ENCODE measurements at regions not wholly inside any gene's neighbourhood (a gene's known extent, or its start where the extent isn't known, plus 50 kb on each side); places are given as distances from the start of the nearest gene placed in this dataset.

- DNase-seq (ENCODE audit: extremely low read depth in 1 of 11, low read depth in 9 of 11, low spot score in 4 of 11) = no peak
These were observed 341.5 kb upstream of the ANO3 start for GRCh38 chr11:25990406-25990805.

DNA sequence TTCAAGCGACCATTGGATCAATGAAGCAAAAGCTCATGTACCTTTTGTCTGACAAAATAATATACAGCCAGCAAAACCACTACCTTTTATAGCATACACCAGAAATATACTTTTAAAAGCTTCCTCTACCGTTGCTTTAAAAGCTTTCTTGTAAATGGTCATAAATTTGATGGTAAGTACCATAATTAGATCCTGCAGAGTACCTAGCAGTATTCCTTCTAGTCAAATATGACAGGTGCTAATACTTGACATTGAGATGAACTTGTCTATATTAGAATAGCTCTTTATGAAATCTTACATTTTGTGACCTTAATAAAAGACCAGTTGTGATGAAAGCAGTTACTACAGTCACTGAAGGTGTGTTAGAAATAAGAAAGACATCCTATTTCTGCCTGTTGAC, 340.5 kb upstream of the ANO3 start:
- DNase-seq (ENCODE audit: extremely low read depth in 1 of 11, low read depth in 9 of 11, low spot score in 4 of 11) = no peak

DNA sequence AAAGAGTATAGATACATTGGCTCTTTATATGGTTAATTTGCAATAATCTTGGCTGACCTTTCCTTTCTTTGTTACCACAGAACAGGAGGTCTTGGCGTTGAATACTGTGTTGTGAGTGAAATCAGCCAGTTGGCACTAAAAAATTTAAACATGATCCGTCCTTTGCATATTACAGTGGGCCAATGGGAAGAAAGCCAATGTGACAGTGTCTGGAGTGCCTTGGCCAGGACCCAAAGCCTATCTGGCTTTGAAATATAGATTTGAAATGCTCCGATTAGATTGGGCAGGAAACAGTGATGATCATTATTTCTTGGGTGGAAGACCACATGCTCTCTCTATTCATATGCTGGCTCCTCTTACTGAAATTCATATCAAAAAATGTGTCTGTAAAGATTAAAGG, 339.6 kb upstream of the ANO3 start:
- no peak for DNase-seq (ENCODE audit: extremely low read depth in 1 of 11, low read depth in 9 of 11, low spot score in 4 of 11)

DNA sequence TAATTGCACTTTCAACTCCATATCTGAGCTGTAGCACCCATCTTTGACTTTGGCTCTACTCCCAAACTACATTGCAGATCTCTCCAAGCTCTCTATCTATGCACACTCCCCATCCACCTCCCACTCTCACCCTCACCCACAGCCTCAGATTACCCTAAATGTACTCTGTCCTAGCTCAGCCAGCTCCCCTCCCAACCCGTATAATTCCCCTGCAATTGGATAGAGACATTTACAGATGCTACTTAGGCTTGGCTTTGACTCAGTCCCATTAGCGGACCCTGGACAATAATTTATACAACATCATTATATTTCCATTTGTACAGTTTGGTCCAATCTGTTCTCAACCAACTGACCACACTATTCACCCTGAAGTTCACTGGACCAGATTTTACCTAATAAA, 338.9 kb upstream of the ANO3 start:
- no peak for DNase-seq (ENCODE audit: extremely low read depth in 1 of 11, low read depth in 9 of 11, low spot score in 4 of 11)

- no peak for DNase-seq (ENCODE audit: extremely low read depth in 1 of 11, low read depth in 9 of 11, low spot score in 4 of 11)
These were observed 320.5 kb upstream of the ANO3 start for GRCh38 chr11:26011474-26011873.

DNA sequence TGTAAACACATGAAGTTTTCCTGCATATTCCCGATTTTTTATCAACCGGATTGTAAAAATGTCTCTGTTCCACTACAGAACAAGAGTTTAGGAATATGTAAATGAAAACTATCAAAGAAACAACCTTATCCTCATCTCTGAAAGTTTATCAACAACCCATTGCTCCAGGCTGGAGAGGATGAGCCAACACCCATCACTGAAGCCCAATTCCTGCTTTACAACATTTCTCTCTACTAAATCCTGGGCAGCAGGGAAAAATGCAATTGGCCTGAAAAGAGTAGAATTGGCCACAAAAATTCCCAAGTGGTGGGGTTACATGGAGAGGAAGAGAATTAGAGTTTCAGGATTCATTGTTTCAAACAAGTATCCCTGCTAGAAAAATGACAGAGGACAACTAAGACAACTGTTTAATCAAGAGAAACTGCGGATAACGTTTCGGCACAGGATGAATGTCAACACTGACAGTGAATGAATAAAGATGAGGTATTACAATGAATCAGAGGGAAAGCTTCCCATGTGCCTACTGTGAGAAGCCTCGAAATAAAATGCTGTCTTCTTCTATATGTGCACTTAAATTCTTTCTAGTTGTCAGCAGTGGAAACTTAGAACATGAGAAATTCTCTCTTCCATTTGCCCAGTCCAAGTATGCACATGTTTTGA, 317.3 kb upstream of the ANO3 start:
- DNase-seq (ENCODE audit: extremely low read depth in 1 of 11, low read depth in 9 of 11, low spot score in 4 of 11) = no peak

- DNase-seq (ENCODE audit: extremely low read depth in 1 of 11, low read depth in 9 of 11, low spot score in 4 of 11) = no peak
These were observed 314.5 kb upstream of the ANO3 start for GRCh38 chr11:26017322-26017860.

DNA sequence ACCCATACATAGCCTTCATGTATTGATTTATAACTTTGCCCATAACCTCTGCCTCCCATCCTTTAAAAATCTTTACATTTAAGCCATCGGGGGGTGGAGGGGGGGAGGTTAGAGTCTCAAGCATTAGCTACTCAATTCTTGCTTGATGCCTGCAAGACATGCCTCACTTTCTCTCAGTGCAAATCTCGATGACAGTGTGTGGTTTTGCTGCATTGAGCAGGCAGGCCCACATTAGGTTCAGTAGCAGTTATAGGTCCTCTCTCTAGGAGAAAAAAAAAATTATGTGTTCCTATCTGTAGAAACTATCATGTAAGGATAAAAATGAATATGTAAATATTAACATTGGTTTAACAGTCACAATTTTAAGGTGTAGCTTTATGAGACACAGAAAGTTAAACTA, 314.0 kb upstream of the ANO3 start:
- no peak for DNase-seq (ENCODE audit: extremely low read depth in 1 of 11, low read depth in 9 of 11, low spot score in 4 of 11)

DNA sequence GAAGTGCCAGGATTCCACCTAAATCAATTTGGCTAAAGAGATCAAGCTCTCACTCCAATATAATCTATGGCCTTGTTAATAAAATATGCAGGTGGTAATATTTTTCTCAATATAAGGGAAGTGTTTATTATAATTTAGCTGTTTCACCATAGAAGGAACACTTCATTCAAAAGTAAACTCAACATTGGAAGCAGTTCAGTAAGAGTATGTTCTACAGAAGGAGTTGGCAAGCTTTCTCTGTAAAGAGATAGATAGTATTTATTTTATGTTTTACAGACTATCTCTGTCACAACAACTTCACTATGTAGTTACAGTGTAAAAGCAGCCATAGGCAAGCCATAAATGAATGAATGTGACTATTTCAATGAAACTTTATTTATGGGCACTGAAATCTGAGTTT, 313.6 kb upstream of the ANO3 start:
- no peak for DNase-seq (ENCODE audit: extremely low read depth in 1 of 11, low read depth in 9 of 11, low spot score in 4 of 11)

DNA sequence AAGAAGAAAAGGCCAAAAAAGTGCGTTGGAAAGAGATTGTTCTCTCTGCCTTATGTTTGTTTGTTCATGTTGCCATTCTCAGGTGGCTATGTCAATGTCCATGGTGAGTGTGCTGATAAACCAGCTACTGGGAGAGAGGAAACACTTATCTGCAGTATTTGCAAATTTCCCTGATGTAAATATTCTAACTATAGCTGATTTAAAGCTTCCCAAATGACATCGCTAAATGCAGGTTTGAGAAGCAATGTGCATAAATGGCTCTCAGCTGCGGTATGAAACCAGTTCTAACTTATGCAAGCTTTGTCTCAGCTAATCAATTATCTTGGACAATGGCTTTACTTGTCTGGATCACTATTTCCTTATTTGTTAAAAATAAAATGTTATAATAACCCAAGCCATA, 312.5 kb upstream of the ANO3 start:
- no peak for DNase-seq (ENCODE audit: extremely low read depth in 1 of 11, low read depth in 9 of 11, low spot score in 4 of 11)

- no peak for DNase-seq (ENCODE audit: extremely low read depth in 1 of 11, low read depth in 9 of 11, low spot score in 4 of 11)
These were observed 310.9 kb upstream of the ANO3 start for GRCh38 chr11:26021017-26021416.

DNA sequence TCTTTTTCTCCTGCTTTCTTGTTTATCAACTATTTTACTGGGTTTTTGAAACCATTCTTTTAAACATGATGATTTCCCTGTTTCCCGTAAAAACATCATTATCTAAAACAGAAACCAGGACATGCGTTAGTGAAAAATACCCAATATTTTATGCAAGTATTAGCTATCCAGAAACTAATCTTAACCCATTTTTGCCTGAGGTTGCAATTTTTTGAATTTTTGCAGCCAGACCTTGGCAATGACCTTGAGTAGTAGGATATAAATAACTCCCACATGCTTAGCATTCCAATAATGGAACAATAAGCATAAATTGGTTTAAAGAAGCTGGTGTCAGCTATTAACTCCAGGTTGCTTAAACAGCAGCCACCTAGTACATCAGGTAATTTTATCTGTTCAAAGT, 308.9 kb upstream of the ANO3 start:
- no peak for DNase-seq (ENCODE audit: extremely low read depth in 1 of 11, low read depth in 9 of 11, low spot score in 4 of 11)

GRCh38 chr11:26025676-26026075, 306.3 kb upstream of the ANO3 start:
- DNase-seq (ENCODE audit: extremely low read depth in 1 of 11, low read depth in 9 of 11, low spot score in 4 of 11) = no peak

DNA sequence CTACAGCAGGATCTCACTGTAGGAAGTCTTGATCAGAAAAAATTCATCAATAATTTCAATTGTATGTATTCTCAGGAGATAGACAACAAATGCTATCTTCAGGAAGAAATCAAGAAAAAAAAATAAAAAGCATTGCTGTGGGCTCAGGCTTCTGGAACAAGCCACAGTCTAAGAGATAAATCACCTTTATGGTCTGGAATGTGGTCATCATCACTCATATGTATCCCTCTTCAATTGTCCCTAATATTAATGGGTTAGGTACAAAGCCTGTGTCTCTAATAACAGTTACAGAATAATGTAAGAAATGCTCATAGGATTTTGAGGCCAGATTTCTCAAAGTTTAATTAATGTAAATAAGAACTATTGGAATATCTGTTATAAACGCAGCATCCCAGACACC, 305.9 kb upstream of the ANO3 start:
- DNase-seq (ENCODE audit: extremely low read depth in 1 of 11, low read depth in 9 of 11, low spot score in 4 of 11) = no peak

DNA sequence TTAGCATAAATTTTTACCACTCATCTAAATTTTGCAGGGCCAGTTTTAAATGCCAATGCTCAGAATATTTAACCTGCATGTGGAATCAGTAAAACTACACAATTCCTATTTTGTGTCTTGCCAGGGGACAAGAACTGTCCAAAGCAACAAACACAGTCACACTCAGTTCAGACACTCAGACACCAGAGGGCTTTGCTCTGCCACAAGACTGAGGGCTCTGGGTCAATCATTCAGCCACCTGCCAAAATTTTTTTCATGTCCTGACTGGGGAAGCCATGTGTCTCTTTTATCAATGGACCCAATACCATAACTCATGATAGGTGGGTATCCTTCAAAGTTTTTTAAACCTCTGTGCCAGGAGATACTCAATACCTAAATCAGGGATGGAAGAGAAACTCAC, 304.0 kb upstream of the ANO3 start:
- no peak for DNase-seq (ENCODE audit: extremely low read depth in 1 of 11, low read depth in 9 of 11, low spot score in 4 of 11)

- DNase-seq (ENCODE audit: extremely low read depth in 1 of 11, low read depth in 9 of 11, low spot score in 4 of 11) = no peak
These were observed 303.5 kb upstream of the ANO3 start for GRCh38 chr11:26028393-26028911.

- DNase-seq (ENCODE audit: extremely low read depth in 1 of 11, low read depth in 9 of 11, low spot score in 4 of 11) = no peak
These were observed 301.5 kb upstream of the ANO3 start for GRCh38 chr11:26030399-26030798.

DNA sequence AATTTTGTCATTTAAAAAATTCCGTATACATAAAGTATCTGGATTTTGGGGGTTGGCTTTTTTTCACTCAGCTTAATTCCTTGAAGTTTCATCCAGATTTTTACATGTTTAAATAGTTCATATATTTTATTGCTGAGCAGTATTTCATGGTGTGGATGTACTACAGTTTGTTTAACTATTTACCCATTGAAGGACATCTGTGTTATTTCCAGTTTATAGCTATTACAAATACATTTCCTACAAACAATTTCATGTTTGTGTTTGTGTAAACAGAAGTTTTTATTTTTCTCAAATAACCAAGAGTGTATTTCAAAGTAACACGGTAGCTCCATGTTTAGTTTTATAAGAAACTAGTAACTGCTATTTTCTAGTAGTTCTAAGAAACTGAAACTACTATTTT, 299.7 kb upstream of the ANO3 start:
- peak in 6 of 11 donors; percentile 3 to 22 (median 12) for DNase-seq (ENCODE audit: extremely low read depth in 1 of 11, low read depth in 9 of 11, low spot score in 4 of 11)

DNA sequence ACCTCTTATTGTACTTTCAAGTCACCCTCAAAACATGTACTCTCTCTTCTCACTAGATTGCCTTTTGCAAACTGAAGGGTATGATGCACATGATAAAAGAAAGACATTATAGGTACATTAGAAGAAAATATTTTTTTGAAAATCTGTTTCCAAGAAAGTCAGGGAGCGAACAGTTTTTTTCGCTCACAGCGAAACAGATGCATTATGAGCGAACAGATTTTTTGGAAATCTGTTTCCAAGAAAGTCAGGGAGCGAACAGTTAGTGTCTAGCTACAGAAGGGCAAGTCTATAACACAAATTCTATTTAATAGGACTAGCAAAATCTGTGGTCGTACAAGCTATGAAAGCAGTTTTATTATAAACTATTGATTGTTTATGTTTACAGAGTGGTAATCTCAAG, 296.2 kb upstream of the ANO3 start:
- DNase-seq (ENCODE audit: extremely low read depth in 1 of 11, low read depth in 9 of 11, low spot score in 4 of 11) = no peak

DNA sequence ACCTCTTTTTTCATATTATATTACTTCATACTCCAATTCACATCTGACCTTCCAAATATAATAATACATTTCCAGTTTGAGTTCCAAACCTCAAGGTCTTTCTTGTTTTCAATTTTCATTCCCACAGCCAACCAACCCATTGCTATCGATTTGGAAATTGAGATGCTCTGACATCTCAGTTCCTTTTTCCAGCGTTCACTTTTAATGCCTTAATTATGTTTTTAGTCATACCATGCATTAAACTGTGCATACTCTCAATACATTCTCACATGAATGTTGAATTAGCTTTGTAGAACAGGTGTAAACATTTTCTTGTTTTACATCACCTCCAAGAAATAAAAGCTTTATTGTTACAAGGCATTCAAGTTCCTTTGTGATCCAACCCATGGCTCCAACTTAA, 294.2 kb upstream of the ANO3 start:
- no peak for DNase-seq (ENCODE audit: extremely low read depth in 1 of 11, low read depth in 9 of 11, low spot score in 4 of 11)

- no peak for DNase-seq (ENCODE audit: extremely low read depth in 1 of 11, low read depth in 9 of 11, low spot score in 4 of 11)
These were observed 291.6 kb upstream of the ANO3 start for GRCh38 chr11:26040339-26040738.

Data from renal cortex interstitium (tissue), 11 donors.